Neural progenitor cell (in vitro differentiated cells): ENCODE measurements at regions not wholly inside any gene's neighbourhood (a gene's known extent, or its start where the extent isn't known, plus 50 kb on each side); places are given as distances from the start of the nearest gene placed in this dataset.

Experiments
- DNase-seq: peaks from one replicate; pipeline ENCODE4 v3.0.0-alpha.2; 2016; ENCODE audit warnings: low spot score
- H2AFZ ChIP-seq: fragments of 200-600 bp; sonication (generic); replicated peaks from 2 replicates; pipeline ENCODE4 v1.6.1; 2016; ENCODE audit warnings: antibody characterized with exemption
- H3F3A ChIP-seq: fragments of 200-600 bp; sonication (generic); 2 replicates; pipeline ENCODE4 v1.6.1; 2016; ENCODE audit warnings: antibody characterized with exemption, low read depth
- H3K27ac ChIP-seq: fragments of 200-600 bp; sonication (generic); 2 replicates; pipeline ENCODE4 v1.5.1; 2016; ENCODE audit warnings: mild to moderate bottlenecking
- H3K27me3 ChIP-seq: fragments of 200-600 bp; sonication (generic); 2 replicates; pipeline ENCODE4 v1.6.1; 2016; ENCODE audit warnings: mild to moderate bottlenecking, moderate library complexity
- H3K36me3 ChIP-seq: fragments of 200-600 bp; sonication (generic); 2 replicates; pipeline ENCODE4 v1.5.1; 2016
- H3K4me1 ChIP-seq: fragments of 200-600 bp; sonication (generic); 2 replicates; pipeline ENCODE4 v1.6.1; 2016; ENCODE audit warnings: mixed run types
- H3K4me2 ChIP-seq: fragments of 200-600 bp; sonication (generic); 2 replicates; pipeline ENCODE4 v1.6.1; 2016
- H3K4me3 ChIP-seq: fragments of 200-600 bp; sonication (generic); 2 replicates; pipeline ENCODE4 v1.5.1; 2016
- H3K79me2 ChIP-seq: fragments of 200-600 bp; sonication (generic); 2 replicates; pipeline ENCODE4 v1.6.1; 2016; ENCODE audit warnings: low read depth
- H3K9ac ChIP-seq: fragments of 200-600 bp; sonication (generic); 2 replicates; pipeline ENCODE4 v1.6.1; 2016
- H3K9me3 ChIP-seq: fragments of 200-600 bp; sonication (generic); 2 replicates; pipeline ENCODE4 v1.5.1; 2016; ENCODE audit warnings: low read depth
- H4K20me1 ChIP-seq: fragments of 200-600 bp; sonication (generic); 2 replicates; pipeline ENCODE4 v1.6.1; 2016; ENCODE audit warnings: low read depth
- H3K27ac Mint-ChIP-seq: 3 replicates; pipeline ENCODE4 v1.8.0; 2021; ENCODE audit warnings: mixed read lengths
- H3K27me3 Mint-ChIP-seq: 2 replicates; pipeline ENCODE4 v1.8.0; 2022; ENCODE audit warnings: low read depth, mild to moderate bottlenecking, inconsistent platforms, moderate library complexity, mixed read lengths; ENCODE audit not compliant: insufficient read depth
- H3K36me3 Mint-ChIP-seq: 3 replicates; pipeline ENCODE4 v1.8.0; 2021; ENCODE audit warnings: mixed read lengths
- H3K4me1 Mint-ChIP-seq: 3 replicates; pipeline ENCODE4 v1.8.0; 2021; ENCODE audit warnings: mixed read lengths
- H3K4me3 Mint-ChIP-seq: 3 replicates; pipeline ENCODE4 v1.8.0; 2021; ENCODE audit warnings: mild to moderate bottlenecking, moderate library complexity, mixed read lengths
- H3K9me3 Mint-ChIP-seq: 3 replicates; pipeline ENCODE4 v1.8.0; 2020; ENCODE audit warnings: mixed read lengths
- EZH2 ChIP-seq: fragments of 200-600 bp; sonication (generic); IDR thresholded peaks from 2 replicates; pipeline ENCODE4 v1.6.1; 2017; ENCODE audit warnings: antibody characterized with exemption, mild to moderate bottlenecking, moderate library complexity
- EZH2phosphoT487 ChIP-seq: fragments of 200-600 bp; sonication (generic); IDR thresholded peaks from 2 replicates; pipeline ENCODE4 v1.6.1; 2017; ENCODE audit warnings: antibody characterized with exemption
- TF ChIP-seq, protein P1 (sequence below): fragments of 200-600 bp; sonication (generic); IDR thresholded peaks from 2 replicates; pipeline ENCODE4 v1.5.1; 2017; ENCODE audit warnings: antibody characterized with exemption, mild to moderate bottlenecking

GRCh38 chr13:107254392-107254791 lies 686.5 kb upstream of the ARGLU1 start:
- no peak overlapping the region for H3K27ac ChIP-seq
- Mint-ChIP-seq H3K36me3 (no peaks in the 10 kb centered on the region), H3K27ac (no peak overlapping the region), H3K27me3 (no peaks in the 10 kb centered on the region), H3K4me1 (peaks cover 5% of the 10 kb centered on the region), H3K4me3 (no peak overlapping the region), H3K9me3 (no peaks in the 10 kb centered on the region)
- no peaks in the 10 kb centered on the region for H3F3A ChIP-seq
- no peak for TF ChIP-seq EZH2
- TF ChIP-seq, protein P1, sequence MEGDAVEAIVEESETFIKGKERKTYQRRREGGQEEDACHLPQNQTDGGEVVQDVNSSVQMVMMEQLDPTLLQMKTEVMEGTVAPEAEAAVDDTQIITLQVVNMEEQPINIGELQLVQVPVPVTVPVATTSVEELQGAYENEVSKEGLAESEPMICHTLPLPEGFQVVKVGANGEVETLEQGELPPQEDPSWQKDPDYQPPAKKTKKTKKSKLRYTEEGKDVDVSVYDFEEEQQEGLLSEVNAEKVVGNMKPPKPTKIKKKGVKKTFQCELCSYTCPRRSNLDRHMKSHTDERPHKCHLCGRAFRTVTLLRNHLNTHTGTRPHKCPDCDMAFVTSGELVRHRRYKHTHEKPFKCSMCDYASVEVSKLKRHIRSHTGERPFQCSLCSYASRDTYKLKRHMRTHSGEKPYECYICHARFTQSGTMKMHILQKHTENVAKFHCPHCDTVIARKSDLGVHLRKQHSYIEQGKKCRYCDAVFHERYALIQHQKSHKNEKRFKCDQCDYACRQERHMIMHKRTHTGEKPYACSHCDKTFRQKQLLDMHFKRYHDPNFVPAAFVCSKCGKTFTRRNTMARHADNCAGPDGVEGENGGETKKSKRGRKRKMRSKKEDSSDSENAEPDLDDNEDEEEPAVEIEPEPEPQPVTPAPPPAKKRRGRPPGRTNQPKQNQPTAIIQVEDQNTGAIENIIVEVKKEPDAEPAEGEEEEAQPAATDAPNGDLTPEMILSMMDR, result no peak
- no peak for TF ChIP-seq EZH2phosphoT487
- no peaks in the 10 kb centered on the region for H3K79me2 ChIP-seq
- H3K36me3 ChIP-seq, result no peaks in the 10 kb centered on the region
- H2AFZ ChIP-seq, result no peak overlapping the region
- no peak for DNase-seq
- no peak overlapping the region for H3K4me3 ChIP-seq
- H3K9ac ChIP-seq, result no peak overlapping the region
- H3K9me3 ChIP-seq, result no peaks in the 10 kb centered on the region
- H3K4me2 ChIP-seq, result no peak overlapping the region
- H4K20me1 ChIP-seq, result no peaks in the 10 kb centered on the region
- no peaks in the 10 kb centered on the region for H3K27me3 ChIP-seq
- H3K4me1 ChIP-seq, result peaks cover 5% of the 10 kb centered on the region

DNA sequence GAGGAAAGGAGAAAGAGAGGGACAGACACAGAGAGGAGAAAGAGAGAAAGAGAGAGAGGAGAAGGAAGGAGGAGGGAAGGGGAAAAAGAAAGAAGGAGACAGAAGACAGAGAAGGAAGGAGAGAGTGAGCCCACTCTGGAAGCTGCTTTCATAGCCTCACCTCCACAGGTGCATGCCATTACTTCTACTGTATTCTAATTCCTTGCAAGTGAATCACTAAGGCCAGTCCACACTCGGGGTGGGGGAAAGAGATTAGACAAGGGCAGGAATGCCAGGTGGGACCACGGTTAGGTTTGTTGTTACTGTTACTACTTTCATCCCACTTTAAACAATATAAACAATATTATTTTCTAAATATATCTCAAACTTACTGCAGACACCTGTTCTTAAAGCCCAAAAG lies 684.5 kb upstream of the ARGLU1 start:
- H3K4me1 ChIP-seq, result peaks cover 5% of the 10 kb centered on the region
- DNase-seq, result no peak
- H3K27me3 ChIP-seq, result no peaks in the 10 kb centered on the region
- Mint-ChIP-seq H3K27me3 (no peaks in the 10 kb centered on the region), H3K36me3 (no peaks in the 10 kb centered on the region), H3K27ac (no peak overlapping the region), H3K9me3 (no peaks in the 10 kb centered on the region), H3K4me1 (peaks cover 5% of the 10 kb centered on the region), H3K4me3 (no peak overlapping the region)
- H3K9me3 ChIP-seq, result no peaks in the 10 kb centered on the region
- TF ChIP-seq EZH2phosphoT487 (no peak), EZH2 (no peak)
- TF ChIP-seq, protein P1, result no peak
- no peak overlapping the region for H3K9ac ChIP-seq
- H3K4me2 ChIP-seq, result no peak overlapping the region
- H3K4me3 ChIP-seq, result no peak overlapping the region
- no peaks in the 10 kb centered on the region for H3K79me2 ChIP-seq
- H4K20me1 ChIP-seq, result no peaks in the 10 kb centered on the region
- no peaks in the 10 kb centered on the region for H3F3A ChIP-seq
- H3K27ac ChIP-seq, result no peak overlapping the region
- H3K36me3 ChIP-seq, result no peaks in the 10 kb centered on the region
- no peak overlapping the region for H2AFZ ChIP-seq

- H3K36me3 ChIP-seq, result no peaks in the 10 kb centered on the region
- DNase-seq, result no peak
- Mint-ChIP-seq H3K27me3 (no peaks in the 10 kb centered on the region), H3K4me3 (no peak overlapping the region), H3K4me1 (peaks cover 5% of the 10 kb centered on the region), H3K27ac (no peak overlapping the region), H3K36me3 (no peaks in the 10 kb centered on the region), H3K9me3 (no peaks in the 10 kb centered on the region)
- H3K9ac ChIP-seq, result no peak overlapping the region
- no peaks in the 10 kb centered on the region for H3F3A ChIP-seq
- no peak overlapping the region for H3K4me3 ChIP-seq
- no peak overlapping the region for H3K27ac ChIP-seq
- no peak overlapping the region for H3K4me2 ChIP-seq
- no peaks in the 10 kb centered on the region for H4K20me1 ChIP-seq
- no peaks in the 10 kb centered on the region for H3K79me2 ChIP-seq
- no peak overlapping the region for H2AFZ ChIP-seq
- TF ChIP-seq EZH2, result no peak
- no peak for TF ChIP-seq EZH2phosphoT487
- TF ChIP-seq, protein P1, result no peak
- peaks cover 5% of the 10 kb centered on the region for H3K4me1 ChIP-seq
- H3K9me3 ChIP-seq, result no peaks in the 10 kb centered on the region
- no peaks in the 10 kb centered on the region for H3K27me3 ChIP-seq
Measured at GRCh38 chr13:107252021-107252420, 684.1 kb upstream of the ARGLU1 start.
